Hepatocyte (in vitro differentiated cells): ENCODE measurements at regions not wholly inside any gene's neighbourhood (a gene's known extent, or its start where the extent isn't known, plus 50 kb on each side); places are given as distances from the start of the nearest gene placed in this dataset.

Experiments
- DNase-seq: peaks from one replicate; pipeline ENCODE4 v3.0.0-alpha.2; 2016; ENCODE audit warnings: low spot score
- H2AFZ ChIP-seq: fragments of 200-600 bp; sonication (generic); 2 replicates; pipeline ENCODE4 v1.6.0; 2016; ENCODE audit warnings: antibody characterized with exemption, mild to moderate bottlenecking
- H3K27ac ChIP-seq: fragments of 200-600 bp; sonication (generic); 2 replicates; pipeline ENCODE4 v1.5.1; 2016; ENCODE audit warnings: mild to moderate bottlenecking
- H3K27me3 ChIP-seq: fragments of 200-600 bp; sonication (generic); 2 replicates; pipeline ENCODE4 v1.6.1; 2016
- H3K36me3 ChIP-seq: fragments of 200-600 bp; sonication (generic); replicated peaks from 2 replicates; pipeline ENCODE4 v1.5.1; 2016; ENCODE audit warnings: low read depth; ENCODE audit not compliant: insufficient read depth
- H3K4me1 ChIP-seq: fragments of 200-600 bp; sonication (generic); 2 replicates; pipeline ENCODE4 v1.5.1; 2016; ENCODE audit warnings: mild to moderate bottlenecking, moderate library complexity; ENCODE audit not compliant: insufficient read depth
- H3K4me2 ChIP-seq: fragments of 200-600 bp; sonication (generic); 2 replicates; pipeline ENCODE4 v1.6.0; 2016
- H3K4me3 ChIP-seq: fragments of 200-600 bp; sonication (generic); 2 replicates; pipeline ENCODE4 v1.5.1; 2016; ENCODE audit warnings: mild to moderate bottlenecking
- H3K79me2 ChIP-seq: fragments of 200-600 bp; sonication (generic); 2 replicates; pipeline ENCODE4 v1.6.0; 2017; ENCODE audit warnings: mild to moderate bottlenecking
- H3K9me2 ChIP-seq: fragments of 200-600 bp; sonication (generic); replicated peaks from 2 replicates; pipeline ENCODE4 v1.6.0; 2017; ENCODE audit warnings: mild to moderate bottlenecking; ENCODE audit not compliant: insufficient read depth
- H3K9me3 ChIP-seq: fragments of 200-600 bp; sonication (generic); 2 replicates; pipeline ENCODE4 v1.5.1; 2016; ENCODE audit warnings: low read depth, mild to moderate bottlenecking
- H4K20me1 ChIP-seq: fragments of 200-600 bp; sonication (generic); 2 replicates; pipeline ENCODE4 v1.6.0; 2016; ENCODE audit warnings: mild to moderate bottlenecking; ENCODE audit not compliant: insufficient read depth, poor library complexity, severe bottlenecking
- CTCF ChIP-seq: fragments of 200-600 bp; sonication (generic); IDR thresholded peaks from 2 replicates; pipeline ENCODE4 v1.5.1; 2016; ENCODE audit warnings: antibody characterized with exemption, mild to moderate bottlenecking; ENCODE audit not compliant: poor library complexity
- EZH2 ChIP-seq: fragments of 200-600 bp; sonication (generic); IDR thresholded peaks from 2 replicates; pipeline ENCODE4 v1.6.1; 2016; ENCODE audit warnings: antibody characterized with exemption, mild to moderate bottlenecking, borderline replicate concordance
- EZH2phosphoT487 ChIP-seq: fragments of 200-600 bp; sonication (generic); IDR thresholded peaks from one replicate; pipeline ENCODE4 v1.6.1; 2018; ENCODE audit warnings: antibody characterized with exemption, mild to moderate bottlenecking, low read depth, moderate library complexity; ENCODE audit not compliant: unreplicated experiment, severe bottlenecking
- WGBS: methylation state at CpG from one replicate; pipeline ENCODE4 v1.1.6; 2016; ENCODE audit warnings: low lambda C conversion rate; ENCODE audit errors: missing lambda C conversion rate; 5-methylcytosine and 5-hydroxymethylcytosine counted together

DNA sequence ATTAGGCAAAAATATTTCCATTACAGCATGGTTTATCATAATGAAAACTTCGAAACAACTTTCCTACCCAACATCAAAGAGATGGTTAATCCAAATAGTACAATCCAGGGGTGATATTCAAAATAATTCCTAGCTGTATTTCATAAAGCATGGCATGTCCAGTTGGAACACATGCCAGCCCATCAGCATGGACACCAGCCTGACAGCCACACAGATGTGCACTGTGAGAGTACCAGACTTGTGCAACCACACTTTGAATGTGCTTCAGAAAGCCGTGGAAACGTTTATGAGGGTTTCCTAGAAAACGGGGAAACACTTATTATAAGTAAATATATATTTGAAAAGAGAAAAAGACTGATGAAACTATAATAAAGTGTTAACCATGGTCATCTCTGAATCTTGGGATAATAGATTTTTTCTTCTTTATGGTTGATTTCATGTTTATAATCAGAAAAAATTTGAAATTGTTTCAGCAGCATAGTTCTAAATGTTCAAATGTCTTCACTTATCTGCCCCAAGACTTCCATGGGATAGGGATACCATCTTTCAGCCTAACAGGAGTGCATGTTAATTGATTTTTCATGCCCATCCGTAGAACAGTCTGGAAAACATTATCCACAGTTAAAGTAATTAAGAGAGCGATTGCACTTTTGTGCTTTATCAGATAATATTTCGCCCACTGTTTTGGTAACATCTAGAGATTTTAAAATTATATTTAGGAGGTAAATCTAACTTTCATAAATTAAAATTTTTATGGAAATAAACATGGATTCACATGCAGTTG lies 242.6 kb upstream of the IRS2 start:
- Histone ChIP-seq H3K27me3 (no peaks in the 10 kb centered on the region), H3K79me2 (no peaks in the 10 kb centered on the region), H3K4me2 (no peak overlapping the region), H3K9me3 (no peaks in the 10 kb centered on the region), H2AFZ (no peak overlapping the region), H3K9me2 (no peaks in the 10 kb centered on the region), H3K27ac (no peak overlapping the region), H3K36me3 (no peaks in the 10 kb centered on the region), H3K4me1 (peaks cover 7% of the 10 kb centered on the region), H4K20me1 (no peaks in the 10 kb centered on the region), H3K4me3 (no peak overlapping the region)
- WGBS = 85% methylated on average over 7 of the region's 7 CpGs
- TF ChIP-seq EZH2 = no peak
- TF ChIP-seq EZH2phosphoT487 = no peak
- no peak for TF ChIP-seq CTCF
- DNase-seq = no peak

- H3K4me1 ChIP-seq = peaks cover 13% of the 10 kb centered on the region
- no peak for DNase-seq
- H3K79me2 ChIP-seq = no peaks in the 10 kb centered on the region
- no peaks in the 10 kb centered on the region for H4K20me1 ChIP-seq
- TF ChIP-seq CTCF = no peak
- no peak for TF ChIP-seq EZH2phosphoT487
- no peak for TF ChIP-seq EZH2
- 88% methylated on average over 4 of the region's 4 CpGs for WGBS
- H3K36me3 ChIP-seq = no peaks in the 10 kb centered on the region
- no peak overlapping the region for H3K4me2 ChIP-seq
- no peak overlapping the region for H2AFZ ChIP-seq
- H3K9me2 ChIP-seq = no peaks in the 10 kb centered on the region
- no peak overlapping the region for H3K27ac ChIP-seq
- no peaks in the 10 kb centered on the region for H3K9me3 ChIP-seq
- no peak overlapping the region for H3K4me3 ChIP-seq
- H3K27me3 ChIP-seq = no peaks in the 10 kb centered on the region
Measured at GRCh38 chr13:110028311-110028710, 241.9 kb upstream of the IRS2 start.

- Histone ChIP-seq H3K79me2 (no peaks in the 10 kb centered on the region), H3K9me3 (no peaks in the 10 kb centered on the region), H2AFZ (no peak overlapping the region), H3K36me3 (no peaks in the 10 kb centered on the region), H3K27me3 (no peaks in the 10 kb centered on the region), H4K20me1 (no peaks in the 10 kb centered on the region), H3K4me3 (no peak overlapping the region), H3K9me2 (no peaks in the 10 kb centered on the region), H3K4me2 (no peak overlapping the region), H3K4me1 (peaks cover 14% of the 10 kb centered on the region), H3K27ac (no peak overlapping the region)
- WGBS = 76% methylated on average over 8 of the region's 8 CpGs
- no peak for TF ChIP-seq EZH2phosphoT487
- TF ChIP-seq EZH2 = no peak
- DNase-seq = no peak
Measured at GRCh38 chr13:110027470-110028240, 241.3 kb upstream of the IRS2 start.

DNA sequence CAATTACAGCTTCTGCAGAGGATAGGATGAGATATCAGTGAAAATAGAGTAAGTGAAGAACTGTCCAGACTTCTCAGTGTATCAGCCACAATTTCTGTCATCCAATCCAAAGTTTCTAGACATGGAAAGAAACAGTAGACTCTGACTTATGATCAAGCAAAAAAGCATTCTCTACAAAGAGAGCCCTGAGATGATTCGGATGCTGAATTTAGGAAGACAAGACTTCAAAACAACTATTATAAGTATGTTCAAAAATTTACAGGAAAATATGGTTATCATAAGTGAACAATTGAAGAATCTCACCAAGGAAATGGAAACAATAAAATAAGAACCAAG lies 238.2 kb upstream of the IRS2 start:
- 0% methylated on average over 1 of the region's 1 CpG for WGBS

More for the DNA sequence above, 238.2 kb upstream of the IRS2 start:
- no peak overlapping the region for H3K4me2 ChIP-seq
- H3K27ac ChIP-seq = peak overlapping the region; percentile 93
- TF ChIP-seq EZH2phosphoT487 = no peak
- TF ChIP-seq CTCF = no peak
- no peak for TF ChIP-seq EZH2
- no peaks in the 10 kb centered on the region for H3K27me3 ChIP-seq
- no peaks in the 10 kb centered on the region for H3K36me3 ChIP-seq
- DNase-seq = no peak
- no peaks in the 10 kb centered on the region for H3K9me2 ChIP-seq
- no peaks in the 10 kb centered on the region for H3K79me2 ChIP-seq
- peaks cover 14% of the 10 kb centered on the region for H3K4me1 ChIP-seq
- no peaks in the 10 kb centered on the region for H3K9me3 ChIP-seq
- H3K4me3 ChIP-seq = no peak overlapping the region
- H2AFZ ChIP-seq = peak overlapping the region; percentile 61
- no peaks in the 10 kb centered on the region for H4K20me1 ChIP-seq
